ENCODE measurements at regions not wholly inside any gene's neighbourhood (a gene's known extent, or its start where the extent isn't known, plus 50 kb on each side); places are given as distances from the start of the nearest gene placed in this dataset.

- intact Hi-C loops (cut with micrococcal nuclease; ENCODE audit: unreplicated experiment) (no loop called here), in situ Hi-C loops (cut with HindIII; ENCODE audit: extremely low pct_ligation_motif_present, low pct_unique_long_range_greater_than_20kb) (no loop called here)
- no peaks in the 10 kb centered on the region for H3K79me2 ChIP-seq (ENCODE audit: insufficient read depth, low read length)
- no peaks in the 10 kb centered on the region for H3K36me3 ChIP-seq (replicated peaks in 1 of 2; ENCODE audit: control insufficient read depth in 1 of 2, insufficient read depth in 2 of 2, low read length in 2 of 2)
- TF ChIP-seq ZNF343 (CRISPR knock-in tag; IDR thresholded peaks at IDR 0.05) (no peak), THAP8 (CRISPR knock-in tag; IDR thresholded peaks at IDR 0.05; ENCODE audit: borderline replicate concordance) (no peak), ZNF598 (CRISPR knock-in tag; IDR thresholded peaks at IDR 0.05; ENCODE audit: borderline replicate concordance) (no peak), ZNF580 (CRISPR knock-in tag; IDR thresholded peaks at IDR 0.05; ENCODE audit: borderline replicate concordance, low read depth) (no peak), ZBTB33 (CRISPR knock-in tag; IDR thresholded peaks at IDR 0.05) (peak; percentile 74), FOXC1 (CRISPR knock-in tag; IDR thresholded peaks at IDR 0.05; ENCODE audit: borderline replicate concordance) (no peak), PAX8 (CRISPR knock-in tag; IDR thresholded peaks at IDR 0.05; ENCODE audit: borderline replicate concordance) (no peak)
- TF ChIP-seq, protein P1, sequence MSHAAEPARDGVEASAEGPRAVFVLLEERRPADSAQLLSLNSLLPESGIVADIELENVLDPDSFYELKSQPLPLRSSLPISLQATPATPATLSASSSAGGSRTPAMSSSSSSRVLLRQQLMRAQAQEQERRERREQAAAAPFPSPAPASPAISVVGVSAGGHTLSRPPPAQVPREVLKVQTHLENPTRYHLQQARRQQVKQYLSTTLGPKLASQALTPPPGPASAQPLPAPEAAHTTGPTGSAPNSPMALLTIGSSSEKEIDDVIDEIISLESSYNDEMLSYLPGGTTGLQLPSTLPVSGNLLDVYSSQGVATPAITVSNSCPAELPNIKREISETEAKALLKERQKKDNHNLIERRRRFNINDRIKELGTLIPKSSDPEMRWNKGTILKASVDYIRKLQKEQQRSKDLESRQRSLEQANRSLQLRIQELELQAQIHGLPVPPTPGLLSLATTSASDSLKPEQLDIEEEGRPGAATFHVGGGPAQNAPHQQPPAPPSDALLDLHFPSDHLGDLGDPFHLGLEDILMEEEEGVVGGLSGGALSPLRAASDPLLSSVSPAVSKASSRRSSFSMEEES (CRISPR knock-in tag; IDR thresholded peaks at IDR 0.05): no peak
- TF ChIP-seq, protein P2, sequence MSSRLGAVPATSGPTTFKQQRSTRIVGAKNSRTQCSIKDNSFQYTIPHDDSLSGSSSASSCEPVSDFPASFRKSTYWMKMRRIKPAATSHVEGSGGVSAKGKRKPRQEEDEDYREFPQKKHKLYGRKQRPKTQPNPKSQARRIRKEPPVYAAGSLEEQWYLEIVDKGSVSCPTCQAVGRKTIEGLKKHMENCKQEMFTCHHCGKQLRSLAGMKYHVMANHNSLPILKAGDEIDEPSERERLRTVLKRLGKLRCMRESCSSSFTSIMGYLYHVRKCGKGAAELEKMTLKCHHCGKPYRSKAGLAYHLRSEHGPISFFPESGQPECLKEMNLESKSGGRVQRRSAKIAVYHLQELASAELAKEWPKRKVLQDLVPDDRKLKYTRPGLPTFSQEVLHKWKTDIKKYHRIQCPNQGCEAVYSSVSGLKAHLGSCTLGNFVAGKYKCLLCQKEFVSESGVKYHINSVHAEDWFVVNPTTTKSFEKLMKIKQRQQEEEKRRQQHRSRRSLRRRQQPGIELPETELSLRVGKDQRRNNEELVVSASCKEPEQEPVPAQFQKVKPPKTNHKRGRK (CRISPR knock-in tag; IDR thresholded peaks at IDR 0.05): no peak
- H3K9ac ChIP-seq (ENCODE audit: insufficient read depth, low read depth, low read length): no peak overlapping the region
- no peak overlapping the region for H2AFZ ChIP-seq (ENCODE audit: low read length)
- ATAC-seq: no peak
- H3K27me3 ChIP-seq (ENCODE audit: control insufficient read depth in 1 of 2, insufficient read depth in 2 of 2, low read length in 2 of 2): peaks cover 0 to 3% of the 10 kb centered on the region in 2 experiments; a peak in 1 of 5 replicates
- H4K20me1 ChIP-seq (ENCODE audit: insufficient read depth, low read length): no peaks in the 10 kb centered on the region
- CTCF ChIA-PET (ENCODE audit: low intra/inter-chr PET ratio, low total read pairs): no interaction called here
- H3K4me2 ChIP-seq (ENCODE audit: low read depth, low read length): no peak overlapping the region
- 85% methylated on average over 30 of the region's 30 CpGs for WGBS (ENCODE audit: low lambda C conversion rate)
- peaks cover 11% of the 10 kb centered on the region; the same call in 1 of the 2 replicates for H3K4me1 ChIP-seq (ENCODE audit: insufficient read depth, low read length)
- DNase-seq (ENCODE audit: low spot score): no peak
- no peak overlapping the region for H3K27ac ChIP-seq (ENCODE audit: extremely low read length, insufficient read depth, low read length)
- no peak for FAIRE-seq
- BruUV-seq (replicated peaks): no TSS peak
- no peaks in the 10 kb centered on the region for H3K9me3 ChIP-seq (ENCODE audit: low read length)
- POLR2A ChIA-PET: no interaction called here
- no peak overlapping the region for H3K4me3 ChIP-seq (replicated peaks in 1 of 3; ENCODE audit: insufficient read depth in 1 of 3, low read depth in 2 of 3, low read length in 3 of 3)
Observed at GRCh38 chr6:27757307-27757706, 154.9 kb downstream of the OR2B2 start.

Data from HepG2 (cell line).